Hindlimb muscle (tissue), 1 donor: ENCODE measurements at regions not wholly inside any gene's neighbourhood (a gene's known extent, or its start where the extent isn't known, plus 50 kb on each side); places are given as distances from the start of the nearest gene placed in this dataset.
A peak's percentile ranks its signal among the peaks of the same experiment; 100 is the strongest.

ENCODE experiments used
- DNase-seq: peaks from one replicate; pipeline ENCODE4 v3.0.0-alpha.2; 2013

GRCh38 chr16:73526011-73526804 is 478.3 kb upstream of the ZFHX3 start:
- no peak for DNase-seq

- DNase-seq = no peak
Observed at GRCh38 chr16:73523209-73523608, 475.3 kb upstream of the ZFHX3 start.

- no peak for DNase-seq
Observed at GRCh38 chr16:73521499-73521898, 473.6 kb upstream of the ZFHX3 start.

- no peak for DNase-seq
Observed at GRCh38 chr16:73515616-73516015, 467.7 kb upstream of the ZFHX3 start.

GRCh38 chr16:73510852-73511251 is 462.9 kb upstream of the ZFHX3 start:
- DNase-seq = no peak

GRCh38 chr16:73506568-73507056 is 458.7 kb upstream of the ZFHX3 start:
- DNase-seq = no peak

- no peak for DNase-seq
Observed at GRCh38 chr16:73505577-73505976, 457.6 kb upstream of the ZFHX3 start.

- DNase-seq = no peak
Observed at GRCh38 chr16:73504591-73505575, 457.0 kb upstream of the ZFHX3 start.

- DNase-seq = no peak
Observed at GRCh38 chr16:73503093-73503492, 455.2 kb upstream of the ZFHX3 start.

- DNase-seq = no peak
Observed at GRCh38 chr16:73499276-73499675, 451.3 kb upstream of the ZFHX3 start.

- DNase-seq = no peak
Observed at GRCh38 chr16:73485880-73486279, 438.0 kb upstream of the ZFHX3 start.

GRCh38 chr16:73483934-73484711 is 436.2 kb upstream of the ZFHX3 start:
- DNase-seq = no peak

- DNase-seq = no peak
Observed at GRCh38 chr16:73483076-73483791, 435.3 kb upstream of the ZFHX3 start.

GRCh38 chr16:73482310-73482709 is 434.4 kb upstream of the ZFHX3 start:
- DNase-seq = no peak

GRCh38 chr16:73480381-73480780 is 432.5 kb upstream of the ZFHX3 start:
- DNase-seq = no peak

- DNase-seq = peak; percentile 47
Observed at GRCh38 chr16:73473713-73474112, 425.8 kb upstream of the ZFHX3 start.

GRCh38 chr16:73464834-73465233 is 416.9 kb upstream of the ZFHX3 start:
- no peak for DNase-seq

GRCh38 chr16:73459586-73459985 is 411.7 kb upstream of the ZFHX3 start:
- DNase-seq = no peak

- DNase-seq = no peak
Observed at GRCh38 chr16:73457851-73458250, 409.9 kb upstream of the ZFHX3 start.

GRCh38 chr16:73448970-73449369 is 401.0 kb upstream of the ZFHX3 start:
- no peak for DNase-seq

- DNase-seq = no peak
Observed at GRCh38 chr16:73447846-73448245, 399.9 kb upstream of the ZFHX3 start.

- no peak for DNase-seq
Observed at GRCh38 chr16:73434621-73435020, 386.7 kb upstream of the ZFHX3 start.
